ENCODE measurements at regions not wholly inside any gene's neighbourhood (a gene's known extent, or its start where the extent isn't known, plus 50 kb on each side); places are given as distances from the start of the nearest gene placed in this dataset.
"Not testable (repeated sequence)": the region's sequence is repeated elsewhere in the genome, so short reads cannot be mapped to it uniquely, and the experiment has no call there.

- DNase-seq, result no peak
- intact Hi-C loops (cut with micrococcal nuclease), result no loop called here
- Mint-ChIP-seq H3K4me1 (ENCODE audit: low read depth) (no peaks in the 10 kb centered on the region), H3K4me3 (no peak overlapping the region), H3K9me3 (peaks cover 14% of the 10 kb centered on the region), H3K27ac (no peak overlapping the region), H3K27me3 (ENCODE audit: low read depth) (no peaks in the 10 kb centered on the region), H3K36me3 (ENCODE audit: low read depth) (peaks cover 6% of the 10 kb centered on the region)
- CTCF ChIA-PET, result no interaction called here
These were observed 401.7 kb upstream of the RUNX1 start for GRCh38 chr21:35450830-35451229.

DNA sequence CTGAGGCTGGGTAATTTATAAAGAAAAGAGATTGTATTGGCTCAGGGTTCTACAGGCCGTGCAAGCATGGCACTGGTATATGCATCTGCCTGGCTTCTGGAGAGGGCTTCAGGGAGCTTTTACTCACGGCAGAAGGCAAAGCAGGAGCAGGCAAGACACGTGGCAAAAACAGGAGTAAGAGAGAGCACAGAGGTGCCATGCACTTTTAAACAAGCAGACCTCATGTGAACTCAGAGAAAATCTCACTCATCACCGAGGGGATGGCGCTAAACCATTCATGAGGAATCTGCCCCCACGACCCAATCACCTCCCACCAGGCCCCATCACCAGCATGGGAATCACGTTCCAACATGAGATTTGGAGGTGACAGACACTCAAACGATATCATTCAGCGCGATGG is 400.7 kb upstream of the RUNX1 start:
- peaks cover 6% of the 10 kb centered on the region for H3K36me3 Mint-ChIP-seq (ENCODE audit: low read depth)
- H3K9me3 Mint-ChIP-seq, result peaks cover 14% of the 10 kb centered on the region
- H3K4me3 Mint-ChIP-seq, result no peak overlapping the region
- H3K4me1 Mint-ChIP-seq (ENCODE audit: low read depth), result no peaks in the 10 kb centered on the region
- no peaks in the 10 kb centered on the region for H3K27me3 Mint-ChIP-seq (ENCODE audit: low read depth)
- H3K27ac Mint-ChIP-seq, result no peak overlapping the region
- CTCF ChIA-PET, result no interaction called here
- DNase-seq, result no peak
- intact Hi-C loops (cut with micrococcal nuclease), result no loop called here

DNA sequence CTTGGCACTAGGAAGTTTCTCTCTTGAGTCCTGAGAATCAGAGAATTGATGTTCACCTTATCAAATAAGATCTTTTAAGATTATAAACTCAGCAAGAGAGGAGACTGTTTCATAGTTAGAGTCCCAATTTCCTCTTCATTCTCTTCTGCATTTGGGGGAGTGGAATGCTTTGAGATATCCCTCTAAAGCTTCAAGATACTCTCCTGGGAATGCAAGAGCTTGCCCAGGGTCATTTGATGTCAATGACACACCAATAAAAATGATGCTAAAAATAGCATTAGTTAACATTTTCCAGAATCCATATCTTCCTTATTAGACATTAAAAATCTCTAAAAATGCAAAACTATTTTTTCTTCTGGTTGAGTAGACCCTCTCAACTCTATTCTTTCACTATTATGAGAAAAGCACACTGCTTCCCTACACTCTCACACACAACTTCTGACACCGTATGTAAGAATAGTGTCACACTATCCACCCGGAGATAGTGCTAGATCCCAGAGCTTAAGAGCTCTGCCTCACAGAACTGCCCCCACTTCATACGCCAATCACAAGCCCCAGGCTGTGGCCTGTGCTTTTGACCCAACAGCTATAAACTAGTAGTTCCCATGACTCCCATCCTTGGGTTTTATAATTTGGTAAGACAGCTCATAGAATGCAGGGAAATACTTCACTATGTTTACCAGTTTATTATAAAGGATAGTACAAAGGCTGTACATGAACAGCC is 399.9 kb upstream of the RUNX1 start:
- H3K9me3 Mint-ChIP-seq, result peaks cover 14% of the 10 kb centered on the region
- no peak overlapping the region for H3K4me3 Mint-ChIP-seq
- H3K4me1 Mint-ChIP-seq (ENCODE audit: low read depth), result no peaks in the 10 kb centered on the region
- H3K36me3 Mint-ChIP-seq (ENCODE audit: low read depth), result peaks cover 6% of the 10 kb centered on the region
- intact Hi-C loops (cut with micrococcal nuclease), result no loop called here
- no peak for DNase-seq
- H3K27me3 Mint-ChIP-seq (ENCODE audit: low read depth), result no peaks in the 10 kb centered on the region
- CTCF ChIA-PET, result no interaction called here
- H3K27ac Mint-ChIP-seq, result no peak overlapping the region

DNA sequence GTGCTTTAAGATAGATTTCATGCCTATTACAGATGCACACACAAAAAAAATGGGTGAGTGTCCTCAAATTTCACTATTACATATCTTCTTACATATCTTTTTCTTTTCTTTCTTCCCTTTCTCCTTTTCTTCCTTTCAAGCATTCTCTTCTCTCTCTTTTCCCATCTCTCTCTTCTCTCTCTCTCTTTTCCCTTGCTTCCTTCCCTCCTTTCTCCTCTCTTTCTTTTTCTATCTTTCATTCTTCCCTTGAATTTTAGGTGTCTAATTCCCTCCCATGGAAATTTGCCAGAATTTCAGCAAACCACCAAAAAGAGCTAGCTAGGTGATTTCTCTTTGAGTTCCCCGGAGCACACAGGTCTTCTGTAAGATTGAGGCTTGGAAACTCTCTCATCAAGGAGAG is 395.3 kb upstream of the RUNX1 start:
- no peak overlapping the region for H3K4me3 Mint-ChIP-seq
- no peak for DNase-seq
- H3K4me1 Mint-ChIP-seq (ENCODE audit: low read depth), result peaks cover 12% of the 10 kb centered on the region
- intact Hi-C loops (cut with micrococcal nuclease), result no loop called here
- CTCF ChIA-PET, result interaction anchor here (1.2 to 1.3 kb wide), 2 partner anchors 9 to 84 kb away, joined by 3 to 5 read pairs; no protein-coding TSS in a partner anchor
- no peak overlapping the region for H3K27ac Mint-ChIP-seq
- no peaks in the 10 kb centered on the region for H3K27me3 Mint-ChIP-seq (ENCODE audit: low read depth)
- H3K9me3 Mint-ChIP-seq, result no peaks in the 10 kb centered on the region
- H3K36me3 Mint-ChIP-seq (ENCODE audit: low read depth), result no peaks in the 10 kb centered on the region

GRCh38 chr21:35441868-35442582 is 392.9 kb upstream of the RUNX1 start:
- Mint-ChIP-seq H3K9me3 (no peaks in the 10 kb centered on the region), H3K4me3 (no peak overlapping the region), H3K36me3 (ENCODE audit: low read depth) (no peaks in the 10 kb centered on the region), H3K27me3 (ENCODE audit: low read depth) (no peaks in the 10 kb centered on the region), H3K4me1 (ENCODE audit: low read depth) (peaks cover 28% of the 10 kb centered on the region), H3K27ac (no peak overlapping the region)
- intact Hi-C loops (cut with micrococcal nuclease), result no loop called here
- CTCF ChIA-PET, result interaction anchor here (1.3 kb wide), 1 partner anchor 15 kb away, joined by 3 read pairs; no protein-coding TSS in a partner anchor
- DNase-seq, result no peak

GRCh38 chr21:35438643-35439404 is 389.7 kb upstream of the RUNX1 start:
- CTCF ChIA-PET, result interaction anchor here (0.6 to 0.8 kb wide), 4 partner anchors 15 to 716 kb away, joined by 3 read pairs; no protein-coding TSS in a partner anchor
- Mint-ChIP-seq H3K4me1 (ENCODE audit: low read depth) (peaks cover 28% of the 10 kb centered on the region), H3K9me3 (peaks cover 10% of the 10 kb centered on the region), H3K4me3 (no peak overlapping the region), H3K36me3 (ENCODE audit: low read depth) (peaks cover under 1% of the 10 kb centered on the region), H3K27ac (no peak overlapping the region), H3K27me3 (ENCODE audit: low read depth) (no peaks in the 10 kb centered on the region)
- DNase-seq, result peak; percentile 48
- intact Hi-C loops (cut with micrococcal nuclease), result no loop called here

DNA sequence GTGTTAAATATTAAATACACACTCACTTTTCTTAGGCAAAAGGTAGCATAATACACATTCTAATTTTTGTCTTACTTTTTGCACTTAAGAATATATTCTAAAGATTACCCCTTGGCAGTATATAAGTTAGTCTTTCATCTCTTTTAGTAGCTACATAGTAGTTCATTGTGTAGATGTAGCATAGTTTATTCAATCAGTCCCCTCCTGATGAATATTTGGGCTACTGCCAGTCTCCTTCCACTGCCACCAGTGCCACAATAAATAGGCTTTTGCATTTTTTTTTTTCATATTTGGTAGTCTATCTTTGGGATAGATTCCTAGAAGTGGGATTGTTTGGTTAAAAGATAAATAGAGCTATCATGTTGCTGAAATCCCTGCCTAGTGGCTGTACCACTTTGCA is 388.8 kb upstream of the RUNX1 start:
- Mint-ChIP-seq H3K9me3 (peaks cover 18% of the 10 kb centered on the region), H3K27me3 (ENCODE audit: low read depth) (no peaks in the 10 kb centered on the region), H3K36me3 (ENCODE audit: low read depth) (peaks cover 3% of the 10 kb centered on the region), H3K27ac (no peak overlapping the region), H3K4me1 (ENCODE audit: low read depth) (peaks cover 28% of the 10 kb centered on the region), H3K4me3 (no peak overlapping the region)
- CTCF ChIA-PET, result interaction anchor here (0.6 to 0.8 kb wide), 4 partner anchors 95 to 715 kb away, joined by 3 read pairs; no protein-coding TSS in a partner anchor
- intact Hi-C loops (cut with micrococcal nuclease), result no loop called here
- DNase-seq, result no peak

DNA sequence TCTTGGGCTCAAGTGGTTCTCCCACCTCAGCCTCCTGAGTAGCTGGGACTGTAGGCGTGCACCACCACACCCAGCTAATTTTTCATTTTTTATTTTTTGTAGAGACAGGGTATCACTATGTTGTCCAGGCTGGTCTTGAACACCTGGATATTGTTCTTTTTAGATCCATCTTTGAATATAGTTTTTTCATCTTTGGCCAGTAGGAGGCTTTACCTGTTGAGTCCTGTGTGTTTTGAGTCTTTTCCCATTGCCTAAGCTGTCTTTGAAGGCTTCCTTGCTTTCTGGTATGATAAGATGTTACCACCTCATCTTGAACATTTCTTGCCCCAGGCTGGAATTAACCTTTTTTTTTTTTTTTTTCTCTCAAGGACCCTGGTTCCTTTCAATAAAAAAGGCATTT is 387.8 kb upstream of the RUNX1 start:
- intact Hi-C loops (cut with micrococcal nuclease), result no loop called here
- CTCF ChIA-PET, result interaction anchor here (0.9 to 1.7 kb wide), 2 partner anchors 9 to 402 kb away, joined by 3 read pairs; no protein-coding TSS in a partner anchor
- peaks cover 19% of the 10 kb centered on the region for H3K4me1 Mint-ChIP-seq (ENCODE audit: low read depth)
- DNase-seq, result no peak
- H3K27ac Mint-ChIP-seq, result no peak overlapping the region
- no peaks in the 10 kb centered on the region for H3K27me3 Mint-ChIP-seq (ENCODE audit: low read depth)
- H3K9me3 Mint-ChIP-seq, result peaks cover 25% of the 10 kb centered on the region
- no peak overlapping the region for H3K4me3 Mint-ChIP-seq
- H3K36me3 Mint-ChIP-seq (ENCODE audit: low read depth), result peaks cover 7% of the 10 kb centered on the region

DNA sequence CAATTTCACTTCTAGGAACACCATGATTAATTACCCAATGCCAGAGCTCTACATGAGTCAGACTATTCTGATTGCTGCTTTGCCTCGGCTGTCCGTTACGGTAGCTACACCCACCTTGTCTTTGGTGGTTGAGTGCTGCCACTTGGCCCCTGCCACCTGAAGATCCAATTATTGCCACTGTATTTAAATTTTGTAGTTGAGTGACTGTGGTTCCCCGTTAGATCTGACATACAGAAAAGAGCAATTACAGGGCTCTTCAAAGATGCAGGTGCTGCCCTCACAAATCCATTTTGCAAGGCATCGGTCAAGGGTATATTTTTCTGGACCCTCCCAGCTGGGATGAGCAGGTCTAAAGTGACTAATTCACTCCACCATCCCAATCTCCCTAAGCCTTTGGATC is 383.5 kb upstream of the RUNX1 start:
- CTCF ChIA-PET, result interaction anchor here (0.6 to 0.7 kb wide), 2 partner anchors 138 to 163 kb away, joined by 3 read pairs; no protein-coding TSS in a partner anchor

GRCh38 chr21:35430260-35430659 is 381.2 kb upstream of the RUNX1 start:
- peaks cover 7% of the 10 kb centered on the region for H3K36me3 Mint-ChIP-seq (ENCODE audit: low read depth)
- H3K4me3 Mint-ChIP-seq, result no peak overlapping the region
- no peak for DNase-seq
- CTCF ChIA-PET, result no interaction called here
- intact Hi-C loops (cut with micrococcal nuclease), result no loop called here
- no peaks in the 10 kb centered on the region for H3K27me3 Mint-ChIP-seq (ENCODE audit: low read depth)
- H3K4me1 Mint-ChIP-seq (ENCODE audit: low read depth), result peaks cover 30% of the 10 kb centered on the region
- peaks cover 33% of the 10 kb centered on the region for H3K9me3 Mint-ChIP-seq
- peak overlapping the region; percentile 32 for H3K27ac Mint-ChIP-seq

More for the DNA sequence above, 383.5 kb upstream of the RUNX1 start:
- H3K27me3 Mint-ChIP-seq (ENCODE audit: low read depth); H3K36me3 Mint-ChIP-seq (ENCODE audit: low read depth); intact Hi-C loops (cut with micrococcal nuclease); H3K27ac Mint-ChIP-seq; H3K4me3 Mint-ChIP-seq; DNase-seq: not testable (repeated sequence)
- Mint-ChIP-seq H3K4me1 (ENCODE audit: low read depth) (peaks cover 16% of the 10 kb centered on the region), H3K9me3 (peaks cover 34% of the 10 kb centered on the region)

DNA sequence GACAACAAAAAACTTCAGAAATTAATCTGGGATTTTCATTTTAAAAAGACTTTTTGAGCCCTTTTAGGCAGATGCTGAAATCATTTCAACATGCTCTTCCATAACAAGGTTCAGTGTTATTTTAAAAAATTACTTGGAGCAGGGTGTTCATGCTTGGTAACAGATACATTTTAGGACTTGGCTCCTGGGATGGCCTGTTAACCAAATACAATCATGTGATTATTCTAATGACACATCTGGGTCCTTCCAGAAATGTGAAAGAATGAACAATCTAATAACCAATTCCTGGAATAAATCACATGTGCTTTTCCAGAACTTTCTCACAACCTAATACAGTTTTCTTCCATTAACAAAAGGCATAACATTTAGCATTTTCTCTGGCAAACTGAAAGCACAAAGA is 379.8 kb upstream of the RUNX1 start:
- H3K27ac Mint-ChIP-seq, result no peak overlapping the region
- H3K27me3 Mint-ChIP-seq (ENCODE audit: low read depth), result no peaks in the 10 kb centered on the region
- DNase-seq, result no peak
- peaks cover 25% of the 10 kb centered on the region for H3K9me3 Mint-ChIP-seq
- H3K4me1 Mint-ChIP-seq (ENCODE audit: low read depth), result peaks cover 30% of the 10 kb centered on the region
- H3K36me3 Mint-ChIP-seq (ENCODE audit: low read depth), result peaks cover 7% of the 10 kb centered on the region
- intact Hi-C loops (cut with micrococcal nuclease), result loop anchor here (5.0 to 10.0 kb wide), 4 partner anchors 83 to 506 kb away; no protein-coding TSS in a partner anchor
- CTCF ChIA-PET, result no interaction called here
- no peak overlapping the region for H3K4me3 Mint-ChIP-seq

GRCh38 chr21:35428489-35428888 is 379.4 kb upstream of the RUNX1 start:
- Mint-ChIP-seq H3K4me1 (ENCODE audit: low read depth) (peaks cover 34% of the 10 kb centered on the region), H3K4me3 (peak overlapping the region; percentile 42), H3K27me3 (ENCODE audit: low read depth) (no peaks in the 10 kb centered on the region), H3K9me3 (peaks cover 21% of the 10 kb centered on the region), H3K27ac (peak overlapping the region; percentile 71), H3K36me3 (ENCODE audit: low read depth) (peaks cover 5% of the 10 kb centered on the region)
- DNase-seq, result peak; percentile 65
- intact Hi-C loops (cut with micrococcal nuclease), result loop anchor here (5.0 to 10.0 kb wide), 4 partner anchors 84 to 506 kb away; no protein-coding TSS in a partner anchor
- CTCF ChIA-PET, result interaction anchor here (1.5 kb wide), 1 partner anchor 7 kb away, joined by 3 read pairs; no protein-coding TSS in a partner anchor
